ENCODE measurements at regions not wholly inside any gene's neighbourhood (a gene's known extent, or its start where the extent isn't known, plus 50 kb on each side); places are given as distances from the start of the nearest gene placed in this dataset.

DNA sequence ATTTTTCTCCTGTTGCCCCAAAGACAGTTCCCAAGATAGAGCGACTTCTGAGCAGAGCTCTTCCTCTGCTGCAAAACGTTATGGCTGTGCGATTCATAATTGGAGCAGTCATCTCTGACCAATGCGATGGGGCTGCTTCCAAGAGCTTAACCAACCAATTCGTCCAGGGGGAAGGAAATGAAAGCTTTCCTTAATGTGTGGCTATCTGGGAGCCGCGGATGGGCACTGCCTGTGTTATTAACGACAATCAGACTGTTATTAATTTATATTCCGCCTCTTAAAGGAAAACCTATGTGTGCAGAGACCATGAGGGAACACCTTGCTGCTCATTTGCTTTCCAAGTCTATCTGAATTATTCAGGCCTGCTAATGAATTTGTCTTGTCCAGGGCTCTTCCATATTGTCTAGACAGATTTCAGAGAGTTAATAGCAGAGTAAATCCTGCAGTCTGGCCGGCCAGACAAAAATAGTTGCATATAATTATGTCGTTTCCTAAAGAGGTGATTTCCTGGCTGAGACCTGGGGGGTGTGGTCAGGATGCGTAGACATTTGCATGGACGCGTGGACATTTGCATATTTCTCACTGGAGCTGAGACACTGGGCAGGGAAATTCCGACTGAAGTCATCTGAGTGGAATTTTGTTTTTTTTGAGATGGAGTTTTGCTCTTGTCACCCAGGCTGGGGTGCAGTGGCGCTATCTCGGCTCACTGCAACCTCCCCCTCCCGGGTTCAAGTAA, 135.4 kb downstream of the HMX1 start:
- H3K4me3 ChIP-seq: no peak overlapping the region
- no peak overlapping the region for H3K27ac ChIP-seq
- TF ChIP-seq, protein P1, sequence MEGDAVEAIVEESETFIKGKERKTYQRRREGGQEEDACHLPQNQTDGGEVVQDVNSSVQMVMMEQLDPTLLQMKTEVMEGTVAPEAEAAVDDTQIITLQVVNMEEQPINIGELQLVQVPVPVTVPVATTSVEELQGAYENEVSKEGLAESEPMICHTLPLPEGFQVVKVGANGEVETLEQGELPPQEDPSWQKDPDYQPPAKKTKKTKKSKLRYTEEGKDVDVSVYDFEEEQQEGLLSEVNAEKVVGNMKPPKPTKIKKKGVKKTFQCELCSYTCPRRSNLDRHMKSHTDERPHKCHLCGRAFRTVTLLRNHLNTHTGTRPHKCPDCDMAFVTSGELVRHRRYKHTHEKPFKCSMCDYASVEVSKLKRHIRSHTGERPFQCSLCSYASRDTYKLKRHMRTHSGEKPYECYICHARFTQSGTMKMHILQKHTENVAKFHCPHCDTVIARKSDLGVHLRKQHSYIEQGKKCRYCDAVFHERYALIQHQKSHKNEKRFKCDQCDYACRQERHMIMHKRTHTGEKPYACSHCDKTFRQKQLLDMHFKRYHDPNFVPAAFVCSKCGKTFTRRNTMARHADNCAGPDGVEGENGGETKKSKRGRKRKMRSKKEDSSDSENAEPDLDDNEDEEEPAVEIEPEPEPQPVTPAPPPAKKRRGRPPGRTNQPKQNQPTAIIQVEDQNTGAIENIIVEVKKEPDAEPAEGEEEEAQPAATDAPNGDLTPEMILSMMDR (IDR thresholded peaks at IDR 0.05): no peak
- intact Hi-C loops (cut with DNase I): no loop called here
- H3K9me3 ChIP-seq: no peaks in the 10 kb centered on the region
- H3K4me1 ChIP-seq: no peaks in the 10 kb centered on the region
- H3K36me3 ChIP-seq: no peaks in the 10 kb centered on the region
- H3K27me3 ChIP-seq: no peaks in the 10 kb centered on the region
- no peak overlapping the region for H3K9ac ChIP-seq (ENCODE audit: low read depth in 2 of 2, low read length in 2 of 2)
- DNase-seq: no peak

DNA sequence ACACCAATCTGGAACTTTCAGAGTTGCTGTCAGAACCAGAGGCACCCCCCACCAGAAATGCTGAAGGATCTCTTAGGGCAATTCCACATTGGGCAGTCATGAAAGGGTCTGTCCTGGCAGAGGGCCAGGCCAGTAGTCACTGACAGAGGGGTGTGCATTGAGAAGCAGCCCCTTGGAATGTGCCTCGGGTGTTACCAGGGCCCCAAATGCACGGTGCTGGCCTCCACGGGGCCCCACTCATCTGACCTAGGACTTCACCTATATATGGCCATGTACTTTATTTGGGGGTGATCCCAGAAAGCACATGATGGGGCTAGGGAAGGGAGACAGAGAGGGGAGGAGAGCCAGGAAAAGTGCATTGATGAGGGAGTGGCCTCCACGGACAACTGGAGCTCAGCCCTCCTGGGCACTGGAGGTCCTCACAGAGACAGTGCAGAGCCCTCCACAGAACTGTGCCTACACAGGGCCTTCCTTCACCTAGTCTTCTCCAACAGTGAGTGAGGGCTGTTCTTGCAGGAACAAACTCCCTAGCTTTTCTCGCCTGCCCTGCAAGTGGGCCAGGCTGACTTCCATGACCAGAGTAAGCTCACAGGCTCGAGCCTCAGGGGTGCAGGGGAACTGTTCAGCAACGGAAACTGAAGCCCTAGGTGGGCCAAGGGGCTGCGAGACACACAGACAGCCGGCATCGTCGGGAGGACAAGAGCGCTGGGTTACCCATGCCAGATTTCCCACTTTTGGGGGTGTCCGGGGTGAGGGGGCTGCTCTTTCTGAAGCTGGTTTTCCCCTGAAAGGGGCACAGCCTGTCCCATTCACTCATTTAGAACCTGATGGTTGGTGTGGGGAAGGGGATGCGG, 136.2 kb downstream of the HMX1 start:
- TF ChIP-seq, protein P1 (IDR thresholded peaks at IDR 0.05): no peak
- Histone ChIP-seq H3K9me3 (no peaks in the 10 kb centered on the region), H3K4me3 (no peak overlapping the region), H3K27me3 (no peaks in the 10 kb centered on the region), H3K36me3 (no peaks in the 10 kb centered on the region), H3K4me1 (no peaks in the 10 kb centered on the region), H3K27ac (no peak overlapping the region), H3K9ac (ENCODE audit: low read depth in 2 of 2, low read length in 2 of 2) (no peak overlapping the region)
- DNase-seq: no peak
- intact Hi-C loops (cut with DNase I): no loop called here

DNA sequence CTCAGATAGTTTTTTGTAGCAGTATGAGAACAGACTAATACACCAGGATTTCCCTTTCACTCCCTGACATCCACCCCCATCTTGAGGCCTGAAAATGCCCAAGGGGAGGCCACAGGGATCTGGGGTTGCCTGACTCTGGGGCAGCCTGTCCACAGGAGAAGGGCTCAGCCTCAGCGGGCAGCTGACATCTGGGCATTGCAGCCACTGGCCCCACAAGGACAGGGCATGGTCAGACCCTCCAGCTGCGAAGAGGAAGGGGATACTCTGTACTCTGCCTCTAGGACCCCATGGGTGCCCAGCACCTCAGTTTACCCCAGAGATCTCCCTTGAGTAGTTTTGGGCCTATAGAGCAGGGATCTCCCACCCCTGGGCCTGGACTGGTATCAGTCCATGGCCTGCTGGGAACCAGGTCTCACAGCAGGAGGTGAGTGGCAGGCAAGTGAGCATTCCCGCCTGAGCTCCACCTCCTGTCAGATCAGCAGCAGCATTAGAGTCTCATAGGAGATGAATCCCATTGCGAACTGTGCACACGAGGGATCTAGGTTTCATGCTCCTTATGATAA, 138.9 kb downstream of the HMX1 start:
- intact Hi-C loops (cut with DNase I): no loop called here
- no peak overlapping the region for H3K9ac ChIP-seq (ENCODE audit: low read depth in 2 of 2, low read length in 2 of 2)
- H3K4me3 ChIP-seq: no peak overlapping the region
- H3K9me3 ChIP-seq: no peaks in the 10 kb centered on the region
- no peak for DNase-seq
- H3K27me3 ChIP-seq: no peaks in the 10 kb centered on the region
- no peaks in the 10 kb centered on the region for H3K4me1 ChIP-seq
- H3K36me3 ChIP-seq: no peaks in the 10 kb centered on the region
- H3K27ac ChIP-seq: no peak overlapping the region
- TF ChIP-seq, protein P1 (IDR thresholded peaks at IDR 0.05): no peak

DNA sequence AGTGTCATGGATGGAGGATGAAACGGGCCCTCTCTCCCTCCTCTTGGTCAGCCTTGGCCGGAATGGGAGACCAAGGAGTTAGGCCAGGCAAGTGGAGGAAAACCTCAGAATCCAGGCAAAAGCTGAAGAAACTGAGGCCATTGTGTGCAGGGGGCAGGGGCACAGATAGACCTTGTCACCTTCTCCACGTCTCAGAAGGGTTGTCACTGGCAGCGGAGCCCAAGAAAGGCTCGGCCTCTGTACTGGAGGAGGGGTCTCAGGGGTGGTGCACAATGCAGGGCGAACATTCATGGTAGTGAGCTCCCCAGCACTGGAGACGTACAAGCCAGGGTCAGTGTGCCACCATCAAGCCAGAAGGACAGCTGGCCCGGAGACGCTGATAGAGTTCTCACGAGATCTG, 139.5 kb downstream of the CPZ start:
- Histone ChIP-seq H3K4me1 (no peaks in the 10 kb centered on the region), H3K4me3 (no peak overlapping the region), H3K9ac (ENCODE audit: low read depth in 2 of 2, low read length in 2 of 2) (no peak overlapping the region), H3K36me3 (no peaks in the 10 kb centered on the region), H3K27me3 (no peaks in the 10 kb centered on the region), H3K27ac (no peak overlapping the region), H3K9me3 (no peaks in the 10 kb centered on the region)
- no peak for DNase-seq
- TF ChIP-seq, protein P1 (IDR thresholded peaks at IDR 0.05): no peak
- intact Hi-C loops (cut with DNase I): no loop called here

DNA sequence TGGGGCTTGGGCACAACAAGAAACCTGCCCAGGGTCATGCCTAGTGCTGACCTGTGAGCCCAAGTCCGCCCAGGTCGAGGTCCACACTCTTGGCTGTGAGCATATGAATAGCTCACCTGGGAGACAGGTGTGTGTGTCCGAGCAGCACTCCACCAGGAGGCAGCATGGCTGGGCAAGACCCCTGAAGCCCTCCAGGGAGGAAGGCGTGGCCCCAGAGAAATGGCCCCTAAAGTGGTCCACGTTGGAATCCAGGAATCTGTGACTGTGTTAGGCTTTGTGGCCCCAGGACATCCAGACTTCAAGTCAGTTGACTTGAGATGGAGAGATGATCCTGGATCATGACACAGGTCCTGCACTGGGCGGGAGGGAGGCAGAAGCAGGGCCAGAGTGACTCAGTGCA, 138.8 kb downstream of the CPZ start:
- no peak for DNase-seq
- Histone ChIP-seq H3K9ac (ENCODE audit: low read depth in 2 of 2, low read length in 2 of 2) (no peak overlapping the region), H3K36me3 (no peaks in the 10 kb centered on the region), H3K27ac (no peak overlapping the region), H3K4me3 (no peak overlapping the region), H3K4me1 (no peaks in the 10 kb centered on the region), H3K9me3 (no peaks in the 10 kb centered on the region), H3K27me3 (no peaks in the 10 kb centered on the region)
- TF ChIP-seq, protein P1 (IDR thresholded peaks at IDR 0.05): no peak
- intact Hi-C loops (cut with DNase I): no loop called here

Data from colonic mucosa (tissue), 4 donors.